ENCODE measurements at regions not wholly inside any gene's neighbourhood (a gene's known extent, or its start where the extent isn't known, plus 50 kb on each side); places are given as distances from the start of the nearest gene placed in this dataset.

DNA sequence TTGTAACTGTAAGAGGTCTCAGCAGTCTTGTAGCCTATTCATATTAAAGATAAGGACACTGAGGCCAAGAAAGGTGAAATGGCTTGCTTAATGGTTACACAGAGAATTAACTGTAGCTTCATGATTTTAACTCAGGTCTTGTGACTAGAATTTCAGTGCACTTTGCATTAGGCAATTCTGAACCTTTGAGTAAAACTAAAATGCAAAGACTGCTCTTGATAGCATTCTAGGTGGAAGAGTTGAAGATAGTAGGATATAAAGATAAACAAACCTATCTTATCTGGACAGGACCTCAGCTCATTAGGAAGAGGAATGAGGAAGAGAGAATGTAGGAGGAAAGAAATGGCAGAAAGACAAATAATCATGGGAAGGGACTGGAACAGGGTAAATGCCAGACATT lies 68.6 kb upstream of the RGL1 start:
- POLR2A ChIA-PET: interaction anchor here (1.4 kb wide), 1 partner anchor 62 kb away, joined by 3 read pairs; no protein-coding TSS in a partner anchor
- Mint-ChIP-seq H3K36me3 (ENCODE audit: low read depth) (no peaks in the 10 kb centered on the region), H3K4me3 (no peak overlapping the region), H3K4me1 (ENCODE audit: low read depth) (no peaks in the 10 kb centered on the region), H3K27me3 (no peaks in the 10 kb centered on the region), H3K27ac (no peak overlapping the region), H3K9me3 (no peaks in the 10 kb centered on the region)
- intact Hi-C loops (cut with micrococcal nuclease): no loop called here
- TF ChIP-seq, protein P1, sequence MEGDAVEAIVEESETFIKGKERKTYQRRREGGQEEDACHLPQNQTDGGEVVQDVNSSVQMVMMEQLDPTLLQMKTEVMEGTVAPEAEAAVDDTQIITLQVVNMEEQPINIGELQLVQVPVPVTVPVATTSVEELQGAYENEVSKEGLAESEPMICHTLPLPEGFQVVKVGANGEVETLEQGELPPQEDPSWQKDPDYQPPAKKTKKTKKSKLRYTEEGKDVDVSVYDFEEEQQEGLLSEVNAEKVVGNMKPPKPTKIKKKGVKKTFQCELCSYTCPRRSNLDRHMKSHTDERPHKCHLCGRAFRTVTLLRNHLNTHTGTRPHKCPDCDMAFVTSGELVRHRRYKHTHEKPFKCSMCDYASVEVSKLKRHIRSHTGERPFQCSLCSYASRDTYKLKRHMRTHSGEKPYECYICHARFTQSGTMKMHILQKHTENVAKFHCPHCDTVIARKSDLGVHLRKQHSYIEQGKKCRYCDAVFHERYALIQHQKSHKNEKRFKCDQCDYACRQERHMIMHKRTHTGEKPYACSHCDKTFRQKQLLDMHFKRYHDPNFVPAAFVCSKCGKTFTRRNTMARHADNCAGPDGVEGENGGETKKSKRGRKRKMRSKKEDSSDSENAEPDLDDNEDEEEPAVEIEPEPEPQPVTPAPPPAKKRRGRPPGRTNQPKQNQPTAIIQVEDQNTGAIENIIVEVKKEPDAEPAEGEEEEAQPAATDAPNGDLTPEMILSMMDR (IDR thresholded peaks at IDR 0.05): no peak
- DNase-seq (no peak), ATAC-seq (no peak)
- CTCF ChIA-PET: no interaction called here

DNA sequence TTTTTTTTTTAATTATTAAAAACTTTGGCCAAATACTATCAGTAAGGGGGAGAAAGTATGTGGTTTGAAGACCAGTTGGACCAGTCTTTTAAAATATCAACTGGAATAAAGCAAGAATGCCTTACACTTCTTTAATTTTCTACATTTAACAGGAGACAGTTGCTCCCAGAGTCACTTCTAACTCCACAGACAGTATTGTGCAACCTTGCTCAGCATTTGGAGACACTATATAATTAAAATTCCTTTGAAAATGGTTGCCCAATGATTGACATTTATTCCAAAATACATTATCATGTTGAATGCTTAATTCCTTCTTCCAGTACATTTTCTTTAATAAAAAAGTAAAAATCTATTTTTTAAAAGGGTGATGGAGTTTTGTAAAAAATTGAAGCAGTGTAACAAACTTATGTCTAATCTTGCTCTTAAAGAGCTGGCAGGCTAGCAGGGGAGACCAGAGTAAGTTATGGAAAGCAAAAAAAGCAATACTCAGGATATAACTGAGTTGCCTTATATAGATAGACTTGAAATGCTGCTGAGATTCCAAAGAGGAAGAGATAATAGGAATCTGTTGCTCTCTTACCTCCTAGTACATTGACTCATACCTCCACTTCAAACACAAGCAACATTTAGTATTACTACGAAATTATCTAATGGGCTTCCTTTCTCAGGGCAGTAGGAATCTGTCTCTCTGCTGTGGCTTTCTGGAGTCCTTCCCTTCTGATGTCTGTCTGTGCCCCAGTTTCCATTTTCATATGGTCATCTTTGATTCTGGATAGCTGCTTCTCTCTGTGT lies 69.7 kb upstream of the RGL1 start:
- no peaks in the 10 kb centered on the region for H3K4me1 Mint-ChIP-seq (ENCODE audit: low read depth)
- no peaks in the 10 kb centered on the region for H3K36me3 Mint-ChIP-seq (ENCODE audit: low read depth)
- ATAC-seq (no peak), DNase-seq (no peak)
- H3K27me3 Mint-ChIP-seq: no peaks in the 10 kb centered on the region
- H3K27ac Mint-ChIP-seq: no peak overlapping the region
- no peaks in the 10 kb centered on the region for H3K9me3 Mint-ChIP-seq
- TF ChIP-seq, protein P1 (IDR thresholded peaks at IDR 0.05): no peak
- POLR2A ChIA-PET: interaction anchor here (1.4 kb wide), 1 partner anchor 61 kb away, joined by 3 read pairs; no protein-coding TSS in a partner anchor
- no peak overlapping the region for H3K4me3 Mint-ChIP-seq
- intact Hi-C loops (cut with micrococcal nuclease): no loop called here
- CTCF ChIA-PET: no interaction called here

DNA sequence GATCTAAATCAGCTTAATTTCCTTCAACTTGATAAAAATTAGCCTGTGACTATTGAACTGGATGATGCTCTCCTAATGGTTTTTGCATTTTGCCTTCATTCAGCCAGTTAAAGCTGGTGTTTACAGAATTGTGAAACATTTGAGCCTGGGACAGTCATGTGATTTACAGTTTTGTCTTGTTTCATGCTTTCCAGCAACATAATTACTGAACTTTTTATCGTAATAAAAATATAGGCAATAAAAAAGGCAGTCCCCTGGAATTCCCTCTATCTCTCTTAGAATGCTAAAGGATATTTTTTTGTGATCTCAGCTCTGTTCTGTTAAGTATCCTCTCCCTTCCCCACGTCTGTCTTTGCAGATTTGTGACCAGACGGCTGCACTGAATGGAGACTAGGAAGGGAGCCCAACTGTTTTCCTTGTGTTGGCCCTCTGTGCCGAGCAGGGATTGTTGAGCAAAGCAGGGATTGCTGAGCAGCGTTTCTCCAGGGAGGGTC lies 70.3 kb upstream of the RGL1 start:
- no peaks in the 10 kb centered on the region for H3K36me3 Mint-ChIP-seq (ENCODE audit: low read depth)
- H3K27me3 Mint-ChIP-seq: no peaks in the 10 kb centered on the region
- no peaks in the 10 kb centered on the region for H3K9me3 Mint-ChIP-seq
- H3K4me1 Mint-ChIP-seq (ENCODE audit: low read depth): no peaks in the 10 kb centered on the region
- ATAC-seq: no peak
- CTCF ChIA-PET: no interaction called here
- no peak overlapping the region for H3K27ac Mint-ChIP-seq
- DNase-seq: no peak
- intact Hi-C loops (cut with micrococcal nuclease): no loop called here
- POLR2A ChIA-PET: no interaction called here
- no peak overlapping the region for H3K4me3 Mint-ChIP-seq
- TF ChIP-seq, protein P1 (IDR thresholded peaks at IDR 0.05): no peak

DNA sequence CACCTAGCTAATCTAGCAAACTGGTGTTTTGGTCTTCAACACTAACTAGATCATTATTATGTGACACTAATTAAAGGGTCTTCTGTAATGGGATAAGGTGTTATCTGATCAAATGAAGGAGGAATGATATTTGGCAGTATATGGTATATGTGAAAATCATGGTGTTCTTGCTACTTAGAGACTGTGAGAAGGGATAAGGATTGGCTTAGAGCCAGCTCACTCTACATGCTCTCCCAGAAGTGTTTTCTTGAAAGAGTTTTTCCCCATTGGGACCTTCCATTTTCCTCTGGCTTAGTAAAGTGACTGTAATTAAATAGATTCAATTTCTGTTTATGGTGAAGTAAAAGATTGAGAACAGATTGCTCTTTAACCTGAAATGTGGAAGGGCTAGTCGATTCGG lies 71.2 kb upstream of the RGL1 start:
- ATAC-seq (no peak), DNase-seq (no peak)
- no peak overlapping the region for H3K4me3 Mint-ChIP-seq
- TF ChIP-seq, protein P1 (IDR thresholded peaks at IDR 0.05): no peak
- ChIA-PET POLR2A (no interaction called here), CTCF (interaction anchor here (1.2 kb wide), 1 partner anchor 182 kb away, joined by 4 read pairs; no protein-coding TSS in a partner anchor)
- H3K36me3 Mint-ChIP-seq (ENCODE audit: low read depth): no peaks in the 10 kb centered on the region
- no peak overlapping the region for H3K27ac Mint-ChIP-seq
- intact Hi-C loops (cut with micrococcal nuclease): no loop called here
- H3K27me3 Mint-ChIP-seq: no peaks in the 10 kb centered on the region
- H3K9me3 Mint-ChIP-seq: no peaks in the 10 kb centered on the region
- no peaks in the 10 kb centered on the region for H3K4me1 Mint-ChIP-seq (ENCODE audit: low read depth)

DNA sequence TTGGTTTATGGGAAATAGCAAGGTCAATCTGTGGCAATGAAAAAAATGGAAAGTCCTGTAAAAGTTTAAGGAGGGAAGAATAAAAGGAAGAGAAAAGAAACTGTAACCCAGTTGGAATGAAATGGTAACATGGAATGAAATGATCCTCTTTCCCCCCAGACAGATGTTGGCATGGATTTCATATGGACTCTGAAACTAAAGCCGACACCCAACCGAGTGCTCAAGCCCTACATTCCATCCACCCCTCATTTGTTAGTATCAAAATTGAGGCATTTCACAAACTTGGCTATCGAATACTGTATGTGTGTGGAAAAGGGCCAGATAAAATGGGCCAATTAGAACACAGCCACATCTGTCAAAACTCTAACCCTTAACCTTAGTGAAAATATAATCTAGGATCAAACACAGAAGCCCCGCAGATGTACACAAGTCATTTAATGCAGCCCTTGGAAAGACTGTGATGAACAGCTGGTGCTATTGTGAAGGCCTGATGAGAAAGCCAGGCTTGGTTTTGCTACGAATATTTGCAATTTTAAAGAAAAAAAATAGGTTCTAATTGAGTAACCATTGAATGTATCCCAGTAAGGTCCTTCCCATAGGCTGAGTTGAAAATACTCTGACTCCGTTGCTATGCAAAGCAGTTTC lies 72.6 kb upstream of the RGL1 start:
- H3K27me3 Mint-ChIP-seq: no peaks in the 10 kb centered on the region
- H3K27ac Mint-ChIP-seq: no peak overlapping the region
- ChIA-PET CTCF (interaction anchor here (1.4 kb wide), 1 partner anchor 47 kb away, joined by 5 read pairs; no protein-coding TSS in a partner anchor), POLR2A (interaction anchor here (0.6 kb wide), 1 partner anchor 390 kb away, joined by 3 read pairs; no protein-coding TSS in a partner anchor)
- TF ChIP-seq, protein P1 (IDR thresholded peaks at IDR 0.05): no peak
- ATAC-seq: no peak
- no peak for DNase-seq
- no peak overlapping the region for H3K4me3 Mint-ChIP-seq
- H3K4me1 Mint-ChIP-seq (ENCODE audit: low read depth): no peaks in the 10 kb centered on the region
- no peaks in the 10 kb centered on the region for H3K9me3 Mint-ChIP-seq
- no peaks in the 10 kb centered on the region for H3K36me3 Mint-ChIP-seq (ENCODE audit: low read depth)
- intact Hi-C loops (cut with micrococcal nuclease): no loop called here
